GM19463 (cell line): ENCODE measurements at regions not wholly inside any gene's neighbourhood (a gene's known extent, or its start where the extent isn't known, plus 50 kb on each side); places are given as distances from the start of the nearest gene placed in this dataset.

ENCODE experiments used
- ATAC-seq: cut with Tn5 transposase; IDR thresholded peaks from one replicate; pipeline ENCODE4 v1.9.1; 2021; ENCODE audit warnings: mild to moderate bottlenecking, moderate library complexity; ENCODE audit not compliant: unreplicated experiment

DNA sequence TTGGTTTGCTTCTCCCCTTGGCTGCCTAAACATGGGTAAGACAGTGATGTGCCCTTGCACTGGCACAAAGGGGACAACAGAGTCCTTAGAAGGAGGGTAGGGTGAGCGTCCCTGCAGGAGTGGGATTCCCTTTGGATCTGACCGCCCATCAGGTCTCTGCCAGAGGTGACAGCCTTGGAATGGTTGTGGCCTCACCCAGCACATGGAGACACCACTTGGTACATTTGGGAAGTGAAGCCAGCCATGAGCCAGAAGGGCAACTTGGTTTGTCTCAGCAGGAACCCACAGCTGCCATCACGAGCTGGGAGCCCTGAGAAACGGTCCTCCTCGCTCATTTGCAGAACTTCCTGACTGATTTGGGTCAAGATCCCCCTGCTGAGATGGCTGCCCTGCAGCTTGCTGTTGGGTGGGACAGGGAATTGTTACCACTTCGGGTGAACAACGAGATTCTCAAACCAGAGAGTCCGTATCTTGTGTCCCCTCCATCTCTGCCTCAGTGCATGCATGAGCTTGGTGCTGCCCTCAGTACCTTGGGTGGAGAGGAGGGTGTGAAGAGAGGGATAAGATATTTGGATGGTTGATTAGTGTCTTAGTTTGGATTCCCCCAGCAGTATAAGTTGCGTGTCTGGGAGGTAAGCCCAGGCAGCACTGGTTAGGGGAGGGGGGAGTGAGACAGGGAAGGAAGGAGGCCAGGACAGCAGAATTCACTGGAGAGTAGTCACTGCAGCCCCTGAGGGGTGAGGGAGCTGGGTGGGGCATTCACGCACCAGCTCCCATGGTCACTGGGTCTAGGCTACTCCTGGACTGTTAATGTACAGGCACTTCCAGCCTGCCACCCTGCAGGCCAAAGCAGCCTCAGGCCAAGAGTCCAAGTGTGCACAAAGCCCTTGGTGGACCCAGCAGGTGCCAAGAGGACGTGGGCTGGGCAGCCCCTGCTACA lies 168.8 kb upstream of the TOPAZ1 start:
- ATAC-seq, result no peak

DNA sequence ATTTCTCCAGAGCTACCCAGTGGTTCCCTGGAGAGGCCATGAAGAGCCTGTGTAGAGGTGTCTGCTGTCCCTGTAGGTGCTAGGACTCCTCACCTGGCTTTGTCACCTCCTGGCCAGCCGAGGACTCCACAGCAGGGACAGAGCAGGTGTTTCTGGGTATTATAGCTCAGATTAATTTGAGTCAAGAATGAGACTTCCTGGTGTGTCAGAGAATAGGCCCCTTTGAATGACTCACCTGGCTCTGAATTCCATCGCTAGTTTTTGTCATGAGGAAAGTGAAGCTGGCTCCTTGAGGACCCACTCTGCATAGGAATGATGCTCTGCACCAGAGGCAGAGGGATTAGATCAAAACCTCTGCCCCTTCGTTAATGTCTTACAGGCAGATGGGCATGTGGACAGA lies 167.5 kb upstream of the TOPAZ1 start:
- no peak for ATAC-seq

DNA sequence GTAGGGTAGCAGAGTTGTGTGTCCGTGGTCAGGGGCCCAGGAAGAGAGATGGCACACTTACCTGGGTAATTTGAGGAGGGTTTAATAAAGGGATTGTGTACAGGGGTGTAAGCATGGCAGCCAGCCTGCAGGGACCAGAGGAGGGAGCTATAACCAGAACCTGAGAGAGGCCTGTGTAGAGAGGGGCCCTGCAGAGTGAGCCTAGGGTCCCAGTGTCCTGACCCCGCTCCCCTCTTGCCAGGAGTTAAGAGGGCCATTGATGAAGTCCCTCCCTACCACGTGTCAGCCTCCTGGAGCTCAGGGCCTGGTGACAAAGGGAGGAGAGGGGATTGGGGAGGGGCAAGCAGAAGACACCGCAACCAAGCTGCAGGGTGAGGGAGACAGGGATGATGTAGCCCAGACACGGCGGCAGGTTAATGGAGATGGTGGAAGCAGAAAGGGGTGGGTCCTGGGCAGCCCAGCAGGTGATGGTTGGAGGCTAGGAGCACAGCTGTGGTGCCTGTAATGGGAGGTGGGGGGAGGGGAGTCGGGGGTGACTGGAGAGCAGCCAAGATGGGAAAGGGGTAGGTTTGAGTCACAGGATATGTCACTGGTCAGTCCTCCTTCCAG lies 165.4 kb upstream of the TOPAZ1 start:
- no peak for ATAC-seq

DNA sequence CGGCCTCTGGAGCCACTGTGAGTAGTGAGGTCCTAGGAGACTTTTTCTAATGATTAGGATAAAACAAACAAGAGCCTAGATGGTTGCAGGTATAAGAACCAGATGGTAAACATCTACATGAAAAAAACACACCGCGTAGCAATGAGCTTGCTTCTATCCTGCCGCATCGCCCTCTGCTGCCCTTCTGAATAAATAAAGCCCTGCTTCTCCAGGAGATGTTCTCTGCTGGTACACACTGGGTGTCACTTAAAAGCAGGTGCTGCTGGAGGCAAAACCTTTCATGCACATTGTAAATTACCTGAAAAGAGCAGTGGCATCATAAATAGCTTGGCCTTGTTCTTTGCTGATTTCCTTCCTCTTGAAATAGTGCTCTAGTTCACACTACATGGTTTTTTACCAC lies 164.4 kb upstream of the TOPAZ1 start:
- no peak for ATAC-seq

DNA sequence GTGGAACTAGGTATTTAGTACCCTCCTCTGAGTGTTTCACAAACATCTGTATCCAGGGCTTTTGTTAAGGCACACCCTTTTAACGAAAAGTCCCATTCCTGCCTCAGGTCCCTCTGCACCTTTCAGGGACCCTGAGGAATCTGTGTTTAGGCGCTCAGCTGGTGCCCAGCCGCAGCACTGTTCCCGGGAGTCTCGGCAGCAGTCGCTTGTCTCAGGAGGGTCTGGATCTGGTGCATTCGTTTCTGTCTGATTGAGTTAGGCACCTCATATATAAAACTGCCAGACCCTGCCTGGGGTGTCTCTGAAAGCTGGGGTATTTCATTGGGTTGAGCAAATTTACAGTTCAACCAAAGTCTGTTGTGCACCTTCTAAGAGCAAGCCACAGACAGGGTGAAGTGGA lies 162.8 kb upstream of the TOPAZ1 start:
- ATAC-seq, result no peak

DNA sequence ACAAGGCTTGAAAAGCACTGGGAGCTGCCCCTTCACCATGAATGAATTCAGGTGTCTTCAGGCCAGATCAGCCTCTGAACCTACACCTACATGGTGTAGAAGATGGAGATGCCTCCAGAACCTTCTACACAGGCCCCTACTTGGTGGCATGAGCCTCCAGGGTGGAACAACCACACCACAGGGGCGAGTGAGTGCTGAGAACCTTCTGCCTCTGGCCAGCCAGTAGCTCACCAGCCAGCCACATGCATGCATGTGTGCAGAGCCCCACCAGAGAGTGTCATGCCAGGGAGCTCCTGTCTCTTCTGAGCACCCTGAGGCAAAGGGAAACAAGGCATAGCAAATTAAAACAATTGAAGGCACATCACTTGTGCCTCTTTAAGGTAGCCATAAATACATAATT lies 161.8 kb upstream of the TOPAZ1 start:
- no peak for ATAC-seq

DNA sequence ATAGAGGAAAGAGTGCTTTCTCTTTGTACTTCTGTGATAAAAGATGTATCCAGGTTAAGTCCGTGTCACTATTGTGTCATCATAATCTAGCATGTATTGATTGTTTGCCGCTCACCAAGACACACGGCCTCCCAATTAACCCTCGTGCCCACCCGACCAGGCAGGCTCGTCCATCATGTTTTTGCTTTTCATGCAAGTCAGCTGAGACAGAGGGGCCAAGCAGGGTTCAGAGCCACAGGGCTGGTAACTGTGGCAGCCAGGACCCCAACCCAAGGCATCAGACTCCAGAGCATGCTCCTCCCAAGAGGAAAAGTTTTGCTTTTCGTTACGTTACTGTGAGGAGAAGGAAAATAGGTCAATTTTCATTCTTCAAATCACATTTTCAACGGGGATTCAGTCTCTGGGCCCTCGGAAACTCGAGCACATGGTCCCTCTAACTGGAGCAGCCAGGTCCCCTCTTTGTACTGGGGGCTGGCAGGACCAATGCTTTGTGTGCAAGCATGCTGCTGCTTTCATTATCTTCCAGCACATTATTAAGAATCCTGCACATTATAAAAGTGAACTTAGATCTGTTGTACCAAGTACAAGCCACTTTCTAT lies 161.1 kb upstream of the TOPAZ1 start:
- ATAC-seq, result no peak

DNA sequence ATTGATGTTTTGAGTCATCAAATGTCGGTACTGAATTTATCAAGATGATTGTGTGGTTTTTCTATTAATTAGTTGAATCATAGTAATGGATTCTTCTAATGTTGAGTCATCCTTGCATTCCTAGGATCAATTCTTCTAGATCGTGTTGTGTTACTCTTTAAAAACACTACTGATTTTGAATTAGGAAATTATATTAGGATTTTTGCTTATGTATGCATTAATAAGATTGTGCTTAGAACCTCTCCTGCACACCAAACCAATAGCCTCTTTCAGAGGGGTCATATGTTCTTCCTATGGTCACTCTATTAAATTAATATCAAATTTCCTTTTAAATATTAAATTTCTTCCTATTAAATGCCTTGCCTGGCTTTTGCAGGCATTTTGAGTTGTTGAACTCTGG lies 151.7 kb upstream of the TOPAZ1 start:
- ATAC-seq, result no peak

DNA sequence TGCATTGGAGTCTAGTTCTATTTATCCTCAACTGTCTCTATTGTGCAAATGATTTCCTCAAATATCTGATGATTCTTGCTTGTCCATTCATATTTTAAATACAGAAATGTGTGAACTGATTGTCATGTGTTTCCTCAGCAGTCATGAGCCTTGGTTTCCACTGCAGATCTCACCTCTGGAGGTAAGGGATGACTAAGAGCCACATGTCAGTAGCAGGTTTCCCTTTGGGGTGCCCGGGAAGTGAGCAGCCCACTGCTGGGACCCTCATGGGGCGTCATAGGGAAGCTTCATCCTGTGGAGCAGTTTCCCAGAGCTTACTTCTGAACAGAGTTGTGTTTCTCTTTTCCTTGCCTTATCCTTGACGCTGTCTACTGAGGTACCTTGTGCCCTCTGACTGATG lies 149.2 kb upstream of the TOPAZ1 start:
- no peak for ATAC-seq

DNA sequence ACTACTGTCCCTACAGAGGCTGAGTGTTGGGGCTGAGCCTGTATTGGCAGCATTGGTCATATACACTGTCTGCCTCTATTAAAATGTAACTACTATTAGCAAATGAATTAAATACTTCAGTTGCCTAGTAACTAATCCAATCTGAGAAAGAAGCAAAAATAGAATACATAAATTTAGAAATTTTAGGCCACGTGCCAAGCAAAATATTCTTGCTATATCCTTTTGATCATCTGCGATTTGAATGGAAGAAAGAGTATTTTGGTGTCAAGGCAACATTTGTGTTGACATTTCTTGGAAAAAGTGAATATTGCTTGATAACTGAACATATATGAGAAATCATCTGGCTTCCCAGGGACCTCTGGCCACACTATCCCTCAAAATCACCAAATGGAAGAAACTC lies 148.2 kb upstream of the TOPAZ1 start:
- ATAC-seq, result no peak

DNA sequence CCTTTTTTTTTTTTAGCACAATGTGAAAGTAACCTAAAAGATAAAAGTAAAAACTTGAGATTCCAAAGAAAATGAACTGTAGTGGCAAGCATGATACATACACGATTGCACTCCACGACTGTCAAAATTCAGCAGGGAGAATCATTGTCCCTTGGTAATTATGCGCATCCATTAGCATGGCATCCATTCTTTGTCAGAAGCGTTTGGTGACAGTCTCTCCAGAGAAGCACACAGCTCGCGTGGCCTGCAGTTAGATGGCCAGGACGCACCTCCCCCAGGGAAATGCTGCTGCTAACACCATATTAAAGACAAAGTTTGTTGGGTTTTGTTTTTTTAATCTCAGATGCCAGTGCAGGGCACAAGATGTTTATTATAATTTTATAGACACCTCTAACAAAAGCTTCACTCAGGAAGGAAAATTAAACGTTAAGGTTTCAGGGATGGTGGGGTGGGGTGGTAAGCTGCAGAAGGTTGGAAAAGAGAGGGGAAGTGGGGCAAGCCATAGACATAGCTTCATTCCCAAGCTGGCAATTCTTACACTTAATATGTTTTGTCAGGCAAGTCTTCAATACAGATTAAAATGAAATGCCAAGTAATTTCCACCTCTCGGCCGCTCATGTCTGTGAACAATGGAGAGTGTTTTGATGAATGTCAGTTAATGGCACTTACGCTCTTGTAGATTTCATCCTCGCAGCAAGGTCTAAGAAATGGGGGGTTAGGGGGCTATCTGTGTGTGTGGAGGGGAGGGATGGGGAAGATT lies 142.8 kb upstream of the TOPAZ1 start:
- ATAC-seq, result no peak

DNA sequence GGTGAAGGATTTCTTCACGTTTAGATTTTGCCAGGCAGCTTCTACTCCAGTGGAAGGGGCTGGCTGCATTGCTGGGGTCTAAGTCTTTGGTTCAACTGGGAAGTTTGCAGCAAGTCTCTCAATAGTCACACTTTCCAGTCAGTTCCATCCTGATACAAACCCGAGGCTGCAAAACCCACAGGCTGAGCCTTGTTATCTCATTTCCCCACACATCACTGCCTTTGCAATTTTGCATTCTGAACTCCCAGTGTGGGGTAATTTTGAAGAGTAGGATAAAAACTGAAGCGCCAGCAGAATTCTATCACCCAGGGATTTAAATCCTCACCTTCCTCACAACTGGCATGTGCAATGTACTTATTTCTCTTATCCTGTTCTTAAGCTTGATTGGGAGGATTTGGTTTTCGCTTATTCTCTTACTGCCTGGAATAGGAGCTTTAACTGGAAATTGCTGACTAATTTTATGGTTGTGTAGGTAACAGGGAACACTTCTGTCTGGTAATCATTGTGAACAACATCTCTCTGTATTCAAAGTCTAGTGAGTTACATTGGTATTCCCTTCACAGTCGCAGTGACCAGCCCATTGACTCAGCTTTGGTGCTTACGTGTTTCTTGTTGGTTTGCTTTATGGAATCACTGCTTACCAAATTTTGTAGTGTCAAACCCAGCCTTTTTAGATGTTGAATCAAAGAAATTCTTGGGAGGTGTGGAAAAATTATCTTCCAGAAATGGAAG lies 142.0 kb upstream of the TOPAZ1 start:
- no peak for ATAC-seq

DNA sequence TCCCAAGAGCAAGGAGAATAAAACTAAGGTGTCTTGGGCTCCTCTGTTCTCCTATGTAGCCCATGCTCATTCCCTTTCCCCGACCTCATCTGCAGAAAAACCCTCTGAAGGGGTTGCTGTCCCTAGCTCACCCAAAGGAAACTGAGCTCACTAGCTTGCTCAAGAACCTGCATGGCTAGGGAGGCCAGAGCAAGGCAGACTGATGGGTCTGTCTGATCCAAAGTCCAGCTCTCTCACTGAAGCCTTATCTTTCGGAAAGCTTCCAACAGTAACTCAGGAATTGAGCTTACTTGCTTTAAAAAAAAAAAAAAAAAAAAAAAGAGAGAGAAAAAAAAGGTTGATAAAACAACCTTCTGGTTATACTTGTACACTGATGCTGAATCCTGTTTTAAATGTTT lies 141.4 kb upstream of the TOPAZ1 start:
- no peak for ATAC-seq

DNA sequence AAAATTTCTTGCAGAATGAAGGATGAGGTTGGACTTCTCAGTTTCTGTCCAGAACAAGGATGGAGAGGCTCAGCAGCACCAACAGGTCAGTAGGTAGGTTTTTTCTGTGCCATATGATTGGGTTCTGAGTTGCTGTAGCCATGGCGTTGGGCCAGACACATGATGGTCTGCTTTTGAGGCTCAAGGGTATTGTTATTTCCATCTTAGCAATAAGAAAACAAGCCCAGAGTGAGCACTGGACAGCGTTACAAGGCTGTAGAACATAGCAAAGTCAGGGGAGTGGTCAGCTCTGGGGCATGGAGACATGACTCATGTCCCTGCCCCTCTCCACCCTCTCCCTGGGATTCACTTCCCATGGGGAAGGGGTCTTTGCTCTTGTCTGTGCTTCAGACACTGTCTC lies 137.6 kb upstream of the TOPAZ1 start:
- no peak for ATAC-seq

DNA sequence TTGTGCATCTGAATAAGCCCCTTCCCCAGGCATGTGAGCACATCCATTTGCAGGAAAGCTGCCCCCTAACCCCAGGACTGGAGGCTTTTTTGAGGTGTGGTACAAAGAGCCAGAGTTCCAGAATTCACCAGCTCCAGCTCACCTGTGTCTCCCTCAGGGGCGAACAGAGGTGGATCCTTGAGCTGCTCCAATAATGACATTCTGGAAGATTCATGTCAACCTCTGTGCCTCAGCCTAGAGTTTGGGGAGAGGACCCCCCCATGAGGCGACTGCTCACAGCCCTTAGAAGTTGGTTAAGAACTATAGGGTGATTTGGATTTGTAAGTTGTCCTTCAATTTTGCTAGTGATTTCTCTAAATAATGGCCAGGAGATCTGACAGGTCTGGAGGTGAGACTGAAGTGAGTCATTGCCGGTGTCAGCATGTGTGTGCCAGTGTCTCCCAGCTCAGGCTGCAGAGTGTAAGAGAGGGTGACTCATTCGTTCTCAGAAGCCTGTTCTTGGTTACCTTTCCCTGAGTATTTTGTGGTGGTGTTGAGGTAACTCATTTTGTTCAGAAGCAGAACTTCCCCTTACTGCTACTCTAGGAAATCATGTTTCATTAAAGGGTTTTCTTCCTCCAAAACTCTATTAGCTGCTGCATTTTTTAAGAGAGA lies 136.9 kb upstream of the TOPAZ1 start:
- peak; percentile 99 for ATAC-seq

DNA sequence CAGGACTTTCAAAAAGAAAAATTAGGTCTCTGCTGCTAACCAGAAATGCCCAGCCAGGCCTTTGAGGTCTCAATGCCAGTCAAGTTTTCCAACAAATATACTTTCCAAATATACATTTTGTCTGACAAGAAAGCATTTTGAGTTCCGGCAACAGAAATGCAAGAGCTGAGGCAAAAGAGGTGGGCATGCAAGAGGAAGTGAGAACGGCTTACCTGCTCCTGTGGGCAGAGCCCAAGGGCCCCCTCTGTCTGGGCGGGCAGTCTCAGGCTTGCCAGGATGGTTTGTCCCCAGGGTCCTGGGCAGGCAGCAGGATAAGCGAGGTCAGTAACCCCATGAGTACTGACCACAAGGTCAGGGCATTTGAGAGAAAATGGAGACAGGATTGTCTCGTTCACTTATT lies 136.1 kb upstream of the TOPAZ1 start:
- no peak for ATAC-seq

DNA sequence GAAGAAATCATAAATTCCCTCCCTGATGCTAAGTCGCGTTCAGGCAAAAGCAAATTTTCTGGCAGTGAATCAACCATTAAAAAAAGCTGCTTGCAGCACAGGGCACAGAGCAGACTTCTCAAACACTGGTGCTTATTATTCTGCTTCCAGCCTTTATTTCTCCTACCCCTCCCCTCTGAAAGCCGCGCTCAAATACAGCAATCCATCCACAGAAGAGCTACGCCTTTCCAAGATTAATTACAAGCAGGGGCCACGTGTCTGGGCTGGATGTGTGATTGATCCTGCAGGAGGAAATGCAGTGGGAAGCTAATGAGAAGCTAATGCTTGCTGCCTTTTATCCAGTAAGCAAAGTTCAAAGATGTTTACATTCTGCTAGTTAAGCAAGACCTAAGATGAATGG lies 134.9 kb upstream of the TOPAZ1 start:
- no peak for ATAC-seq

DNA sequence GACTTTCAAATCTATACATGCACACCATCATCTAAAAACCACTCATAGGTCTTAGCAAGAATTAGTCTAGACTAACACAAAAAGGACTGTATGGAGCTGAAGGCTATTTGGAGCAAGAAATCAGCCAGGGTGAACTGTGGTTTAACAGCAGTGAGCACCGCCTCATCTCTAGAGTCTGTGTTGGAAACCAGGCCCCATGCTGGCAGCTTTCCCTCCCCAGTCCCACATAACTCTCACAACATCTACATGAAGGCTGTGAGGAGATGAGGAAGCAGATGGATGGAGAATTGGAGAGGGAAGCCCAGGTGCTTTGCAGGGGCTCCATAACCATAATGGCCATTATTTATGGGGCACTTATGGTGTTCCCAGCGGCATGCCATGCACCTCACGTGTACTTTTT lies 133.2 kb upstream of the TOPAZ1 start:
- no peak for ATAC-seq

DNA sequence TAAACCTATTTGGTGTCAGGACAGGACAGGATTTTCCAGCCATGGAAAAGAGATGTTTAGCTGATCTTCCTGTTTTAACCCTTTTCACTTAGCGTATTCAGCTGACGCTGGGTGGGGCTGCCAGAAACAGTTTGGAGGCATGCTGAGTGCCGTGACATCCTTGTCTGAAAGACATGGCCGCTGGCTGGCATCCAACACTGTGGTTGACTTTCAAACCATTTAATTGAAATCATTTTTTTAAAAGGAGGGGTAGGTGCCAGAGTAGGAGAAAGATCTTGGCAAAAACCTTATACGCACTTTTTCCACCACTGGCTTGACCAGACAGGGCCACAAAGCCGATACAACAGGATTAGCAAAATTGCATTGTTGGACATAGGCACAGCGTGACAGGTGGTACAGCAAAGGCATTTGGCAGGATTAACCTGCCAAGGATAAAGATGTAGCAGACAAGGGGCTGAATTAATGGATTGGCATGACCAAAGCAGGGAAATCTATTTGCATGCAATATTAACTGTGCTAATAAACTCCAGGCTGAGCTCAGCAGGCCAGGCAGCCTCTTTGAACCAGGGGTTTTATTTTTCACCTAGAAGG lies 131.8 kb upstream of the TOPAZ1 start:
- no peak for ATAC-seq

DNA sequence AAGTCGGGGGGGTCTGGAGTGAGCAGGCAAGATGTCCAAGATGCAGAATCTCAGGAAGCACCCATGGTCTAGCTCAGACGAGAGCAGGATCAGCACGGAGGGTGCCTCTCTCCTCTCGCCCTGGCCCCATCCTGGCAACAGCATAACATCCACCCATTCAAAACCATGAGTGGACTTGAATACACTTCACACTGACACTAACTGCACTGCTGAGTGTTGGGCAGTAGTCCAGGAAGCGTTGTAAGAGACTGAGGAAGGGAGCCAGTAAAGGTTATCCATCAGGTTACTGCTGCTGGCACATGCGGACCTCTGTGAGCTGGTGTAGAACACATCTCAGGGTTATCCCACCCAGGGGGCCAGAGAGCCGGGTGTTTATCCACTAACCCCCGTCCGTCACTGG lies 131.0 kb upstream of the TOPAZ1 start:
- no peak for ATAC-seq
